Parathyroid adenoma (tissue), 2 donors: ENCODE measurements at regions not wholly inside any gene's neighbourhood (a gene's known extent, or its start where the extent isn't known, plus 50 kb on each side); places are given as distances from the start of the nearest gene placed in this dataset.

Experiments
- H2AFZ ChIP-seq: fragments of 300-600 bp; sonication (generic); one replicate; pipeline ENCODE4 v1.7.0; 2017; ENCODE audit warnings: antibody characterized with exemption, mild to moderate bottlenecking
- H3K27ac ChIP-seq: fragments of 300-600 bp; sonication (generic); one replicate; pipeline ENCODE4 v1.7.0; 2017
- H3K27me3 ChIP-seq: fragments of 300-600 bp; sonication (generic); one replicate; pipeline ENCODE4 v1.7.0; 2017; ENCODE audit warnings: low read length; ENCODE audit not compliant: control insufficient read depth, insufficient read depth
- H3K36me3 ChIP-seq: fragments of 300-600 bp; sonication (generic); one replicate; pipeline ENCODE4 v1.7.0; 2017; ENCODE audit warnings: low read length; ENCODE audit not compliant: control insufficient read depth, insufficient read depth
- H3K4me1 ChIP-seq: fragments of 300-600 bp; sonication (generic); one replicate; pipeline ENCODE4 v1.7.0; 2017; ENCODE audit warnings: control low read depth
- H3K4me2 ChIP-seq: fragments of 300-600 bp; sonication (generic); one replicate; pipeline ENCODE4 v1.7.0; 2017; ENCODE audit warnings: low read length
- H3K4me3 ChIP-seq: fragments of 300-600 bp; sonication (generic); one replicate; pipeline ENCODE4 v1.7.0; 2017; ENCODE audit warnings: low read depth, low read length
- H3K79me2 ChIP-seq: fragments of 300-600 bp; sonication (generic); one replicate; pipeline ENCODE4 v1.7.0; 2017; ENCODE audit warnings: control low read depth
- H3K9ac ChIP-seq: fragments of 300-600 bp; sonication (generic); one replicate; pipeline ENCODE4 v1.7.0; 2017; ENCODE audit warnings: mild to moderate bottlenecking
- H3K9me3 ChIP-seq: fragments of 300-600 bp; sonication (generic); one replicate; pipeline ENCODE4 v1.7.0; 2017; ENCODE audit warnings: low read length; ENCODE audit not compliant: control insufficient read depth
- CTCF ChIP-seq: fragments of 300-600 bp; sonication (generic); IDR thresholded peaks from one replicate; pipeline ENCODE4 v1.7.0; 2017; ENCODE audit warnings: antibody characterized with exemption, mild to moderate bottlenecking
- donor health status: primary hyperparathyroidism.

- Histone ChIP-seq H3K36me3 (no peaks in the 10 kb centered on the region), H3K4me3 (no peak overlapping the region), H3K27me3 (no peaks in the 10 kb centered on the region), H3K9me3 (no peaks in the 10 kb centered on the region), H3K9ac (no peak overlapping the region), H2AFZ (no peak overlapping the region), H3K79me2 (no peaks in the 10 kb centered on the region), H3K4me1 (no peaks in the 10 kb centered on the region), H3K4me2 (no peak overlapping the region), H3K27ac (no peak overlapping the region)
- TF ChIP-seq CTCF: no peak
Measured at GRCh38 chr2:2528846-2529245, 197.8 kb upstream of the MYT1L start.

- Histone ChIP-seq H3K79me2 (no peaks in the 10 kb centered on the region), H3K4me3 (no peak overlapping the region), H3K4me1 (no peaks in the 10 kb centered on the region), H3K9me3 (no peaks in the 10 kb centered on the region), H3K4me2 (no peak overlapping the region), H3K27me3 (no peaks in the 10 kb centered on the region), H3K36me3 (no peaks in the 10 kb centered on the region), H3K9ac (no peak overlapping the region), H2AFZ (no peak overlapping the region), H3K27ac (no peak overlapping the region)
- no peak for TF ChIP-seq CTCF
Measured at GRCh38 chr2:2527148-2527547, 196.1 kb upstream of the MYT1L start.

GRCh38 chr2:2524348-2524941, 193.4 kb upstream of the MYT1L start:
- Histone ChIP-seq H3K79me2 (no peaks in the 10 kb centered on the region), H3K27ac (no peak overlapping the region)
- no peak for TF ChIP-seq CTCF

GRCh38 chr2:2523461-2524347, 192.6 kb upstream of the MYT1L start:
- Histone ChIP-seq H3K79me2 (no peaks in the 10 kb centered on the region), H3K27me3 (no peaks in the 10 kb centered on the region), H3K27ac (no peak overlapping the region)

More at GRCh38 chr2:2524348-2524941, 193.4 kb upstream of the MYT1L start:
- Histone ChIP-seq H3K9me3 (no peaks in the 10 kb centered on the region), H3K4me3 (no peak overlapping the region), H3K9ac (no peak overlapping the region), H2AFZ (no peak overlapping the region), H3K36me3 (no peaks in the 10 kb centered on the region), H3K4me2 (no peak overlapping the region), H3K27me3 (no peaks in the 10 kb centered on the region), H3K4me1 (no peaks in the 10 kb centered on the region)

More at GRCh38 chr2:2523461-2524347, 192.6 kb upstream of the MYT1L start:
- Histone ChIP-seq H3K4me1 (no peaks in the 10 kb centered on the region), H2AFZ (no peak overlapping the region), H3K9ac (no peak overlapping the region), H3K36me3 (no peaks in the 10 kb centered on the region), H3K4me3 (no peak overlapping the region), H3K9me3 (no peaks in the 10 kb centered on the region), H3K4me2 (no peak overlapping the region)
- no peak for TF ChIP-seq CTCF
